ENCODE measurements at regions not wholly inside any gene's neighbourhood (a gene's known extent, or its start where the extent isn't known, plus 50 kb on each side); places are given as distances from the start of the nearest gene placed in this dataset.

GRCh38 chr16:66199189-66199588 is 167.3 kb upstream of the CDH5 start:
- no peaks in the 10 kb centered on the region for H4K20me1 ChIP-seq (ENCODE audit: insufficient read depth, low read length)
- no peak for FAIRE-seq
- no peak for TF ChIP-seq EZH2 (IDR thresholded peaks at IDR 0.05; ENCODE audit: insufficient read depth, low read length)
- TF ChIP-seq, protein P1, sequence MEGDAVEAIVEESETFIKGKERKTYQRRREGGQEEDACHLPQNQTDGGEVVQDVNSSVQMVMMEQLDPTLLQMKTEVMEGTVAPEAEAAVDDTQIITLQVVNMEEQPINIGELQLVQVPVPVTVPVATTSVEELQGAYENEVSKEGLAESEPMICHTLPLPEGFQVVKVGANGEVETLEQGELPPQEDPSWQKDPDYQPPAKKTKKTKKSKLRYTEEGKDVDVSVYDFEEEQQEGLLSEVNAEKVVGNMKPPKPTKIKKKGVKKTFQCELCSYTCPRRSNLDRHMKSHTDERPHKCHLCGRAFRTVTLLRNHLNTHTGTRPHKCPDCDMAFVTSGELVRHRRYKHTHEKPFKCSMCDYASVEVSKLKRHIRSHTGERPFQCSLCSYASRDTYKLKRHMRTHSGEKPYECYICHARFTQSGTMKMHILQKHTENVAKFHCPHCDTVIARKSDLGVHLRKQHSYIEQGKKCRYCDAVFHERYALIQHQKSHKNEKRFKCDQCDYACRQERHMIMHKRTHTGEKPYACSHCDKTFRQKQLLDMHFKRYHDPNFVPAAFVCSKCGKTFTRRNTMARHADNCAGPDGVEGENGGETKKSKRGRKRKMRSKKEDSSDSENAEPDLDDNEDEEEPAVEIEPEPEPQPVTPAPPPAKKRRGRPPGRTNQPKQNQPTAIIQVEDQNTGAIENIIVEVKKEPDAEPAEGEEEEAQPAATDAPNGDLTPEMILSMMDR (IDR thresholded peaks at IDR 0.05; ENCODE audit: insufficient read depth, low read depth, low read length), result no peak
- no peaks in the 10 kb centered on the region for H3K27me3 ChIP-seq (ENCODE audit: insufficient read depth, low read length)
- H3K9me3 ChIP-seq (ENCODE audit: insufficient read depth, low read depth, low read length), result no peaks in the 10 kb centered on the region
- no peak for DNase-seq (ENCODE audit: low read depth)
- no peaks in the 10 kb centered on the region for H3K79me2 ChIP-seq (ENCODE audit: insufficient read depth, low read length)
- H3K36me3 Mint-ChIP-seq (ENCODE audit: low read depth, unreplicated experiment), result no peaks in the 10 kb centered on the region
- H3K27me3 Mint-ChIP-seq (ENCODE audit: low read depth, unreplicated experiment), result peaks cover 10% of the 10 kb centered on the region
- no peaks in the 10 kb centered on the region for H3K36me3 ChIP-seq (ENCODE audit: insufficient read depth, low read length)
- no peaks in the 10 kb centered on the region for H3K9me3 Mint-ChIP-seq (ENCODE audit: unreplicated experiment)
- H3K4me3 ChIP-seq (ENCODE audit: insufficient read depth, low read depth, low read length), result no peak overlapping the region
- no peak overlapping the region for H2AFZ ChIP-seq (ENCODE audit: low read depth, low read length)
- no peak overlapping the region for H3K4me2 ChIP-seq (ENCODE audit: low read length)
- H3K9ac ChIP-seq (ENCODE audit: low read length), result no peak overlapping the region
- no peaks in the 10 kb centered on the region for H3K4me1 Mint-ChIP-seq (ENCODE audit: low read depth, unreplicated experiment)
- H3K4me1 ChIP-seq (ENCODE audit: insufficient read depth, low read length), result no peaks in the 10 kb centered on the region
- no peak overlapping the region for H3K27ac Mint-ChIP-seq (ENCODE audit: unreplicated experiment)
- H3K4me3 Mint-ChIP-seq (ENCODE audit: unreplicated experiment), result no peak overlapping the region
- H3K27ac ChIP-seq (ENCODE audit: low read depth, low read length), result no peak overlapping the region

DNA sequence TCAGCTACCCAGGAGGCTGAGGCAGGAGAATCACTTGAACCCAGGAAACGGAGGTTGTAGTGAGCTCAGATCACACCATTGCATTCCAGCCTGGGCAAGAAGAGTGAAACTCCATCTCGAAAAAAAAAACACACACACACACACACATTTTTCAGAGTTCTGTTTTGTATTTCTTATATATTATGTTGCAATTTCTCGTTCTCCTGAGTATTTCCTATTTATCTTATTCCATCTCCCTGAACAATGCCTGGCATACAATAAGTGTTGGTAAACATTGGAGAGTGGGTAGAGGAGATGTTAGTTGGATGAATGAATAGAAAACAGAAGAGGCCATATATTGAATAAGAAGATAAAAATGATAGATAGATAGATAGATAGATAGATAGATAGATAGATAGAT is 167.8 kb upstream of the CDH5 start:
- TF ChIP-seq, protein P1 (IDR thresholded peaks at IDR 0.05; ENCODE audit: insufficient read depth, low read depth, low read length), result no peak
- no peak for TF ChIP-seq EZH2 (IDR thresholded peaks at IDR 0.05; ENCODE audit: insufficient read depth, low read length)
- Histone ChIP-seq H4K20me1 (ENCODE audit: insufficient read depth, low read length) (no peaks in the 10 kb centered on the region), H3K79me2 (ENCODE audit: insufficient read depth, low read length) (no peaks in the 10 kb centered on the region), H3K4me3 (ENCODE audit: insufficient read depth, low read depth, low read length) (no peak overlapping the region), H3K9ac (ENCODE audit: low read length) (no peak overlapping the region), H3K36me3 (ENCODE audit: insufficient read depth, low read length) (no peaks in the 10 kb centered on the region), H3K9me3 (ENCODE audit: insufficient read depth, low read depth, low read length) (no peaks in the 10 kb centered on the region), H3K4me2 (ENCODE audit: low read length) (no peak overlapping the region), H3K4me1 (ENCODE audit: insufficient read depth, low read length) (no peaks in the 10 kb centered on the region), H2AFZ (ENCODE audit: low read depth, low read length) (no peak overlapping the region), H3K27me3 (ENCODE audit: insufficient read depth, low read length) (no peaks in the 10 kb centered on the region), H3K27ac (ENCODE audit: low read depth, low read length) (no peak overlapping the region)
- Mint-ChIP-seq H3K27ac (ENCODE audit: unreplicated experiment) (no peak overlapping the region), H3K4me1 (ENCODE audit: low read depth, unreplicated experiment) (no peaks in the 10 kb centered on the region), H3K9me3 (ENCODE audit: unreplicated experiment) (no peaks in the 10 kb centered on the region), H3K36me3 (ENCODE audit: low read depth, unreplicated experiment) (no peaks in the 10 kb centered on the region), H3K4me3 (ENCODE audit: unreplicated experiment) (no peak overlapping the region), H3K27me3 (ENCODE audit: low read depth, unreplicated experiment) (peaks cover 13% of the 10 kb centered on the region)
- DNase-seq (ENCODE audit: low read depth) (no peak), FAIRE-seq (no peak)

- Mint-ChIP-seq H3K27me3 (ENCODE audit: low read depth, unreplicated experiment) (peaks cover 11% of the 10 kb centered on the region), H3K4me1 (ENCODE audit: low read depth, unreplicated experiment) (no peaks in the 10 kb centered on the region), H3K4me3 (ENCODE audit: unreplicated experiment) (no peak overlapping the region), H3K36me3 (ENCODE audit: low read depth, unreplicated experiment) (no peaks in the 10 kb centered on the region), H3K27ac (ENCODE audit: unreplicated experiment) (no peak overlapping the region), H3K9me3 (ENCODE audit: unreplicated experiment) (no peaks in the 10 kb centered on the region)
- Histone ChIP-seq H3K4me2 (ENCODE audit: low read length) (no peak overlapping the region), H3K9ac (ENCODE audit: low read length) (no peak overlapping the region), H3K27ac (ENCODE audit: low read depth, low read length) (no peak overlapping the region), H4K20me1 (ENCODE audit: insufficient read depth, low read length) (no peaks in the 10 kb centered on the region), H3K4me3 (ENCODE audit: insufficient read depth, low read depth, low read length) (no peak overlapping the region), H3K79me2 (ENCODE audit: insufficient read depth, low read length) (no peaks in the 10 kb centered on the region), H3K4me1 (ENCODE audit: insufficient read depth, low read length) (no peaks in the 10 kb centered on the region), H3K9me3 (ENCODE audit: insufficient read depth, low read depth, low read length) (no peaks in the 10 kb centered on the region), H3K27me3 (ENCODE audit: insufficient read depth, low read length) (no peaks in the 10 kb centered on the region), H2AFZ (ENCODE audit: low read depth, low read length) (no peak overlapping the region), H3K36me3 (ENCODE audit: insufficient read depth, low read length) (no peaks in the 10 kb centered on the region)
- DNase-seq (ENCODE audit: low read depth) (no peak), FAIRE-seq (no peak)
- TF ChIP-seq, protein P1 (IDR thresholded peaks at IDR 0.05; ENCODE audit: insufficient read depth, low read depth, low read length), result no peak
- TF ChIP-seq EZH2 (IDR thresholded peaks at IDR 0.05; ENCODE audit: insufficient read depth, low read length), result no peak
These were observed 168.7 kb upstream of the CDH5 start for GRCh38 chr16:66197668-66198278.
